Gastroesophageal sphincter (tissue), 4 donors: ENCODE measurements at regions not wholly inside any gene's neighbourhood (a gene's known extent, or its start where the extent isn't known, plus 50 kb on each side); places are given as distances from the start of the nearest gene placed in this dataset.

Experiments
- ATAC-seq: fragments of 150-250 bp; one replicate; pipeline ENCODE4 v1.9.1; 2016; ENCODE audit warnings: mild to moderate bottlenecking, moderate library complexity
- H3K27ac ChIP-seq, 4 donors: fragments of 200-600 bp; sonication (generic) in 3 of 4; 1 replicate in 3 of 4; 2 replicates in 1 of 4; pipeline ENCODE4 v1.5.1; 2016 to 2019
- H3K27me3 ChIP-seq: fragments of 200-600 bp; sonication (generic); one replicate; pipeline ENCODE4 v1.5.1; 2019
- H3K36me3 ChIP-seq, 2 donors: fragments of 200-600 bp; sonication (generic); one replicate each; pipeline ENCODE4 v1.5.1; 2019; ENCODE audit warnings: control low read depth in 1 of 2
- H3K4me1 ChIP-seq, 3 donors: fragments of 200-600 bp; sonication (generic); 1 replicate in 2 of 3; 2 replicates in 1 of 3; pipeline ENCODE4 v1.5.1; 2016 to 2019; ENCODE audit warnings: control low read depth in 2 of 3
- H3K4me3 ChIP-seq, 2 donors: fragments of 200-600 bp; sonication (generic); one replicate each; pipeline ENCODE4 v1.5.1; 2019; ENCODE audit warnings: mild to moderate bottlenecking in 1 of 2, moderate library complexity in 1 of 2
- H3K9me3 ChIP-seq, 3 donors: fragments of 200-600 bp; sonication (generic); one replicate each; pipeline ENCODE4 v1.5.1; 2017 to 2019; ENCODE audit warnings: control low read depth in 2 of 3
- CTCF ChIP-seq, 4 experiments: fragments of 200-600 bp in 2 of 4; fragments of 450-650 bp in 2 of 4; sonication (generic) in 1 of 4; IDR thresholded peaks; one replicate each; pipeline ENCODE4 v1.5.1; 2017 to 2019; ENCODE audit warnings: antibody characterized with exemption in 4 of 4, mild to moderate bottlenecking in 2 of 4, moderate library complexity in 2 of 4
- EP300 ChIP-seq: sonication (generic); formaldehyde crosslinking; IDR thresholded peaks from one replicate; pipeline ENCODE4 v1.6.1; 2017; ENCODE audit warnings: antibody characterized with exemption, mild to moderate bottlenecking
- POLR2A ChIP-seq, 2 donors: fragments of 450-650 bp; IDR thresholded peaks; one replicate each; pipeline ENCODE4 v1.6.1; 2017; ENCODE audit warnings: antibody characterized with exemption in 2 of 2, mild to moderate bottlenecking in 2 of 2, moderate library complexity in 1 of 2
- POLR2AphosphoS5 ChIP-seq: sonication (generic); formaldehyde crosslinking; IDR thresholded peaks from one replicate; pipeline ENCODE4 v1.6.1; 2017; ENCODE audit warnings: antibody characterized with exemption
- WGBS, 2 donors: methylation state at CpG; one replicate each; pipeline ENCODE4 v1.1.5; 2018; ENCODE audit warnings: low coverage in 1 of 2; 5-methylcytosine and 5-hydroxymethylcytosine counted together

- H3K4me1 ChIP-seq: peaks cover 3 to 16% (median 5%) of the 10 kb centered on the region in 3 donors
- H3K4me3 ChIP-seq: no peak overlapping the region
- H3K36me3 ChIP-seq: no peaks in the 10 kb centered on the region
- no peak for ATAC-seq
- TF ChIP-seq EP300 (no peak), CTCF (IDR thresholded peaks at IDR 0.05) (no peak), POLR2A (IDR thresholded peaks at IDR 0.05) (no peak), POLR2AphosphoS5 (no peak)
- H3K9me3 ChIP-seq: no peaks in the 10 kb centered on the region
- H3K27me3 ChIP-seq: no peaks in the 10 kb centered on the region
- no peak overlapping the region for H3K27ac ChIP-seq
Observed at GRCh38 chr6:113185299-113185698, 671.8 kb upstream of the MARCKS start.

GRCh38 chr6:113187661-113188060 lies 669.5 kb upstream of the MARCKS start:
- ATAC-seq: no peak
- H3K36me3 ChIP-seq: no peaks in the 10 kb centered on the region
- H3K4me1 ChIP-seq: peaks cover 3 to 16% (median 5%) of the 10 kb centered on the region in 3 donors
- WGBS, 2 donors: 18 to 53% methylated on average over 1 of the region's 1 CpG
- no peak overlapping the region for H3K4me3 ChIP-seq
- TF ChIP-seq CTCF (IDR thresholded peaks at IDR 0.05) (no peak), POLR2A (IDR thresholded peaks at IDR 0.05) (no peak), POLR2AphosphoS5 (no peak), EP300 (no peak)
- no peaks in the 10 kb centered on the region for H3K27me3 ChIP-seq
- no peak overlapping the region for H3K27ac ChIP-seq
- H3K9me3 ChIP-seq: peaks cover 0 to under 1% (median 0%) of the 10 kb centered on the region in 3 donors

- H3K27ac ChIP-seq: no peak overlapping the region
- WGBS, 2 donors: 96 to 100% methylated on average over 4 of the region's 4 CpGs
- peaks cover 0 to 3% (median 0%) of the 10 kb centered on the region in 3 donors for H3K9me3 ChIP-seq
- no peak overlapping the region for H3K4me3 ChIP-seq
- peaks cover 3 to 16% (median 5%) of the 10 kb centered on the region in 3 donors for H3K4me1 ChIP-seq
- no peak for ATAC-seq
- no peak for TF ChIP-seq POLR2AphosphoS5
- no peak for TF ChIP-seq CTCF (IDR thresholded peaks at IDR 0.05)
- TF ChIP-seq EP300: no peak
- no peak for TF ChIP-seq POLR2A (IDR thresholded peaks at IDR 0.05)
- H3K27me3 ChIP-seq: no peaks in the 10 kb centered on the region
- H3K36me3 ChIP-seq: no peaks in the 10 kb centered on the region
Observed at GRCh38 chr6:113188962-113189361, 668.2 kb upstream of the MARCKS start.

GRCh38 chr6:113190170-113190569 lies 667.0 kb upstream of the MARCKS start:
- TF ChIP-seq EP300 (no peak), POLR2A (IDR thresholded peaks at IDR 0.05) (no peak)
- no peaks in the 10 kb centered on the region for H3K36me3 ChIP-seq
- no peak overlapping the region for H3K27ac ChIP-seq
- 90 to 100% methylated on average over 2 of the region's 2 CpGs for WGBS, 2 donors
- peaks cover 0 to 3% (median 0%) of the 10 kb centered on the region in 3 donors for H3K9me3 ChIP-seq
- no peaks in the 10 kb centered on the region for H3K27me3 ChIP-seq
- no peak overlapping the region for H3K4me3 ChIP-seq
- ATAC-seq: no peak
- H3K4me1 ChIP-seq: peaks cover 0 to 6% (median under 1%) of the 10 kb centered on the region in 3 donors

GRCh38 chr6:113194090-113194489 lies 663.1 kb upstream of the MARCKS start:
- no peak for ATAC-seq
- 87 to 91% methylated on average over 2 of the region's 2 CpGs for WGBS, 2 donors
- TF ChIP-seq POLR2A (IDR thresholded peaks at IDR 0.05) (no peak), CTCF (IDR thresholded peaks at IDR 0.05) (no peak), EP300 (no peak), POLR2AphosphoS5 (no peak)
- H3K36me3 ChIP-seq: no peaks in the 10 kb centered on the region
- no peaks in the 10 kb centered on the region for H3K27me3 ChIP-seq
- peaks cover 0 to 3% (median 0%) of the 10 kb centered on the region in 3 donors for H3K9me3 ChIP-seq
- H3K4me3 ChIP-seq: no peak overlapping the region
- no peak overlapping the region for H3K27ac ChIP-seq
- no peaks in the 10 kb centered on the region for H3K4me1 ChIP-seq
